Breast epithelium (tissue), 4 donors: ENCODE measurements at regions not wholly inside any gene's neighbourhood (a gene's known extent, or its start where the extent isn't known, plus 50 kb on each side); places are given as distances from the start of the nearest gene placed in this dataset.

Experiments used
- DNase-seq, 2 donors: peaks; one replicate each; pipeline ENCODE4 v3.0.0-alpha.2; 2019; ENCODE audit warnings: low spot score in 2 of 2
- H3K27ac ChIP-seq, 2 donors: fragments of 200-600 bp; sonication (generic) in 1 of 2; one replicate each; pipeline ENCODE4 v1.5.1; 2016 to 2019; ENCODE audit warnings: mild to moderate bottlenecking in 1 of 2
- H3K27me3 ChIP-seq, 2 donors: fragments of 200-600 bp; sonication (generic) in 1 of 2; one replicate each; pipeline versions ENCODE4 v1.5.1 to v1.6.0; 2017 to 2019; ENCODE audit warnings: control low read depth in 1 of 2, mild to moderate bottlenecking in 1 of 2
- H3K36me3 ChIP-seq: fragments of 200-600 bp; one replicate; pipeline ENCODE4 v1.5.1; 2019
- H3K4me1 ChIP-seq, 2 donors: fragments of 200-600 bp; sonication (generic); one replicate each; pipeline ENCODE4 v1.5.1; 2016 to 2019; ENCODE audit warnings: control low read depth in 1 of 2
- H3K4me3 ChIP-seq, 3 donors: fragments of 200-600 bp; sonication (generic); 1 replicate in 2 of 3; 2 replicates in 1 of 3; pipeline ENCODE4 v1.5.1; 2016 to 2019; ENCODE audit warnings: mild to moderate bottlenecking in 3 of 3, moderate library complexity in 2 of 3
- H3K9me3 ChIP-seq, 2 donors: fragments of 200-600 bp; sonication (generic) in 1 of 2; one replicate each; pipeline ENCODE4 v1.5.1; 2016 to 2019; ENCODE audit warnings: control low read depth in 1 of 2
- CTCF ChIP-seq, 3 donors: fragments of 450-650 bp; IDR thresholded peaks; one replicate each; pipeline ENCODE4 v1.5.1; 2016 to 2017; ENCODE audit warnings: antibody characterized with exemption in 3 of 3, mild to moderate bottlenecking in 3 of 3, moderate library complexity in 3 of 3
- POLR2A ChIP-seq: fragments of 450-650 bp; IDR thresholded peaks from one replicate; pipeline ENCODE4 v1.6.1; 2016; ENCODE audit warnings: antibody characterized with exemption, mild to moderate bottlenecking, moderate library complexity
- POLR2AphosphoS5 ChIP-seq, 3 donors: sonication (generic); formaldehyde crosslinking; IDR thresholded peaks; one replicate each; pipeline ENCODE4 v1.6.1; 2017; ENCODE audit warnings: antibody characterized with exemption in 3 of 3
- intact Hi-C: fragments of 100-400 bp; cut with DNase I; formaldehyde crosslinking; loops from one replicate; pipeline ENCODE4 v1.15.1; 2023; ENCODE audit warnings: low total_unique reads

GRCh38 chr3:167880183-167880582 lies 144.7 kb downstream of the SERPINI1 start:
- no peaks in the 10 kb centered on the region for H3K4me1 ChIP-seq
- TF ChIP-seq POLR2AphosphoS5 (IDR thresholded peaks at IDR 0.05) (no peak), POLR2A (no peak), CTCF (IDR thresholded peaks at IDR 0.05) (no peak)
- no peak for DNase-seq
- H3K4me3 ChIP-seq: no peak overlapping the region
- H3K36me3 ChIP-seq: no peaks in the 10 kb centered on the region
- H3K27ac ChIP-seq: no peak overlapping the region
- intact Hi-C loops: no loop called here
- no peaks in the 10 kb centered on the region for H3K27me3 ChIP-seq
- no peaks in the 10 kb centered on the region for H3K9me3 ChIP-seq

- DNase-seq: no peak
- Histone ChIP-seq H3K27ac (peak overlapping the region; percentile 34 to 60), H3K36me3 (no peaks in the 10 kb centered on the region), H3K4me3 (no peak overlapping the region), H3K27me3 (no peaks in the 10 kb centered on the region), H3K9me3 (no peaks in the 10 kb centered on the region), H3K4me1 (no peaks in the 10 kb centered on the region)
- intact Hi-C loops: no loop called here
- TF ChIP-seq POLR2AphosphoS5 (IDR thresholded peaks at IDR 0.05) (no peak), CTCF (IDR thresholded peaks at IDR 0.05) (no peak), POLR2A (no peak)
Observed at GRCh38 chr3:167876620-167877281, 141.2 kb downstream of the SERPINI1 start.
